H9 (cell line): ENCODE measurements at regions not wholly inside any gene's neighbourhood (a gene's known extent, or its start where the extent isn't known, plus 50 kb on each side); places are given as distances from the start of the nearest gene placed in this dataset.
"Not testable (repeated sequence)": the region's sequence is repeated elsewhere in the genome, so short reads cannot be mapped to it uniquely, and the experiment has no call there.

ENCODE experiments used
- DNase-seq: peaks from one replicate; pipeline ENCODE4 v3.0.0-alpha.2; 2017
- H2AFZ ChIP-seq: one replicate; pipeline ENCODE4 v1.6.1; 2013; ENCODE audit warnings: mild to moderate bottlenecking, low read length, control low read depth, moderate library complexity
- H2AK5ac ChIP-seq: 2 replicates; pipeline ENCODE4 v1.6.1; 2013; ENCODE audit warnings: low read length, control low read depth, mixed read lengths; ENCODE audit not compliant: insufficient read length
- H2BK120ac ChIP-seq: one replicate; pipeline ENCODE4 v1.6.1; 2013; ENCODE audit warnings: low read depth, mild to moderate bottlenecking, low read length, control low read depth, inconsistent platforms; ENCODE audit not compliant: poor library complexity, severe bottlenecking
- H2BK12ac ChIP-seq: 2 replicates; pipeline ENCODE4 v1.6.1; 2013; ENCODE audit warnings: low read length, control low read depth, mixed read lengths, low read depth; ENCODE audit not compliant: insufficient read length
- H2BK15ac ChIP-seq: 2 replicates; pipeline ENCODE4 v1.6.1; 2013; ENCODE audit warnings: low read depth, low read length, control low read depth
- H2BK20ac ChIP-seq: one replicate; pipeline ENCODE4 v1.6.1; 2013; ENCODE audit warnings: low read depth, mild to moderate bottlenecking, low read length, control low read depth, inconsistent platforms; ENCODE audit not compliant: poor library complexity, severe bottlenecking
- H2BK5ac ChIP-seq: 2 replicates; pipeline ENCODE4 v1.6.1; 2013; ENCODE audit warnings: low read length, control low read depth, mixed read lengths; ENCODE audit not compliant: insufficient read length
- H3K14ac ChIP-seq: 2 replicates; pipeline ENCODE4 v1.6.1; 2013; ENCODE audit warnings: low read length, control low read depth; ENCODE audit not compliant: insufficient read depth
- H3K18ac ChIP-seq: 2 replicates; pipeline ENCODE4 v1.6.1; 2013; ENCODE audit warnings: low read depth, mild to moderate bottlenecking, mixed read lengths, low read length, control low read depth; ENCODE audit not compliant: insufficient read length
- H3K23ac ChIP-seq: 2 replicates; pipeline ENCODE4 v1.6.1; 2013; ENCODE audit warnings: low read length, control low read depth, mixed read lengths, low read depth; ENCODE audit not compliant: insufficient read length
- H3K23me2 ChIP-seq: 2 replicates; pipeline ENCODE4 v1.6.1; 2013; ENCODE audit warnings: low read depth, mild to moderate bottlenecking, mixed read lengths, low read length, control low read depth; ENCODE audit not compliant: insufficient read length, poor library complexity, severe bottlenecking
- H3K27ac ChIP-seq: 2 replicates; pipeline ENCODE4 v1.5.1; 2013; ENCODE audit warnings: low read length, control low read depth, mixed read lengths, low read depth; ENCODE audit not compliant: insufficient read length
- H3K27me3 ChIP-seq: 2 replicates; pipeline ENCODE4 v1.6.1; 2013; ENCODE audit warnings: low read length, control low read depth, inconsistent platforms; ENCODE audit not compliant: insufficient read depth
- H3K4ac ChIP-seq: 2 replicates; pipeline ENCODE4 v1.6.1; 2013; ENCODE audit warnings: low read depth, mild to moderate bottlenecking, control low read depth, inconsistent platforms, low read length, moderate library complexity
- H3K4me1 ChIP-seq: 2 replicates; pipeline ENCODE4 v1.6.1; 2013; ENCODE audit warnings: low read length, control low read depth, inconsistent platforms; ENCODE audit not compliant: insufficient read depth
- H3K4me2 ChIP-seq: 2 replicates; pipeline ENCODE4 v1.6.1; 2013; ENCODE audit warnings: low read length, control low read depth, mixed read lengths; ENCODE audit not compliant: insufficient read length, insufficient read depth
- H3K56ac ChIP-seq: 2 replicates; pipeline ENCODE4 v1.6.1; 2013; ENCODE audit warnings: low read depth, mild to moderate bottlenecking, mixed read lengths, low read length, control low read depth; ENCODE audit not compliant: insufficient read length
- H3K79me1 ChIP-seq: 2 replicates; pipeline ENCODE4 v1.6.1; 2013; ENCODE audit warnings: low read depth, mild to moderate bottlenecking, moderate library complexity, low read length, control low read depth, inconsistent platforms; ENCODE audit not compliant: insufficient read depth, poor library complexity, severe bottlenecking
- H3K79me2 ChIP-seq: 2 replicates; pipeline ENCODE4 v1.6.1; 2013; ENCODE audit warnings: low read length, control low read depth, inconsistent platforms; ENCODE audit not compliant: insufficient read depth
- H3K9ac ChIP-seq: 2 replicates; pipeline ENCODE4 v1.6.1; 2013; ENCODE audit warnings: low read length, control low read depth, mixed read lengths; ENCODE audit not compliant: insufficient read length; ENCODE audit errors: extremely low read depth
- H3K9me3 ChIP-seq: one replicate; pipeline ENCODE4 v1.6.1; 2013; ENCODE audit warnings: low read depth, low read length, inconsistent platforms; ENCODE audit not compliant: control insufficient read depth
- H3T11ph ChIP-seq: one replicate; pipeline ENCODE4 v1.6.1; 2013; ENCODE audit warnings: mild to moderate bottlenecking, low read length, control low read depth, inconsistent platforms
- H4K20me1 ChIP-seq: one replicate; pipeline ENCODE4 v1.6.1; 2013; ENCODE audit not compliant: control insufficient read depth, insufficient read length, insufficient read depth
- H4K5ac ChIP-seq: 2 replicates; pipeline ENCODE4 v1.6.1; 2013; ENCODE audit warnings: low read depth, mild to moderate bottlenecking, mixed read lengths, low read length, control low read depth; ENCODE audit not compliant: insufficient read length
- H4K8ac ChIP-seq: replicated peaks from 2 replicates; pipeline ENCODE4 v1.6.1; 2013; ENCODE audit warnings: low read length, control low read depth, mixed read lengths, low read depth; ENCODE audit not compliant: insufficient read length
- H4K91ac ChIP-seq: 2 replicates; pipeline ENCODE4 v1.6.1; 2013; ENCODE audit warnings: low read depth, mild to moderate bottlenecking, moderate library complexity, mixed read lengths, low read length, control low read depth; ENCODE audit not compliant: insufficient read length
- H3K27ac Mint-ChIP-seq, 3 experiments: 2 replicates in 2 of 3; 3 replicates in 1 of 3; pipeline ENCODE4 v1.8.0; 2020 to 2021; ENCODE audit warnings: mixed read lengths in 3 of 3, mild to moderate bottlenecking in 1 of 3, moderate library complexity in 1 of 3
- H3K27me3 Mint-ChIP-seq: 2 replicates; pipeline ENCODE4 v1.8.0; 2021; ENCODE audit warnings: low read depth, mild to moderate bottlenecking, moderate library complexity, mixed read lengths
- H3K36me3 Mint-ChIP-seq, 3 experiments: 2 replicates in 2 of 3; 3 replicates in 1 of 3; pipeline ENCODE4 v1.8.0; 2020 to 2021; ENCODE audit warnings: low read depth in 3 of 3, mixed read lengths in 3 of 3; ENCODE audit not compliant: insufficient read depth in 1 of 3
- H3K4me1 Mint-ChIP-seq, 2 experiments: 2 replicates each; pipeline ENCODE4 v1.8.0; 2020; ENCODE audit warnings: mixed read lengths in 2 of 2
- H3K4me3 Mint-ChIP-seq, 2 experiments: 2 replicates in 1 of 2; 3 replicates in 1 of 2; pipeline ENCODE4 v1.8.0; 2020 to 2021; ENCODE audit warnings: mild to moderate bottlenecking in 2 of 2, mixed read lengths in 2 of 2, moderate library complexity in 1 of 2
- H3K9me3 Mint-ChIP-seq, 2 experiments: 2 replicates in 1 of 2; 3 replicates in 1 of 2; pipeline ENCODE4 v1.8.0; 2020; ENCODE audit warnings: mild to moderate bottlenecking in 2 of 2, mixed read lengths in 2 of 2, moderate library complexity in 1 of 2
- WGBS: extraction: QIAGEN DNeasy Blood & Tissue Kit; methylation state at CpG from one replicate; pipeline ENCODE4 v1.1.7; 2013; ENCODE audit warnings: missing lambda C conversion rate, low lambda C conversion rate, mixed read lengths; ENCODE audit not compliant: insufficient read length; ENCODE audit errors: extremely low coverage; 5-methylcytosine and 5-hydroxymethylcytosine counted together

DNA sequence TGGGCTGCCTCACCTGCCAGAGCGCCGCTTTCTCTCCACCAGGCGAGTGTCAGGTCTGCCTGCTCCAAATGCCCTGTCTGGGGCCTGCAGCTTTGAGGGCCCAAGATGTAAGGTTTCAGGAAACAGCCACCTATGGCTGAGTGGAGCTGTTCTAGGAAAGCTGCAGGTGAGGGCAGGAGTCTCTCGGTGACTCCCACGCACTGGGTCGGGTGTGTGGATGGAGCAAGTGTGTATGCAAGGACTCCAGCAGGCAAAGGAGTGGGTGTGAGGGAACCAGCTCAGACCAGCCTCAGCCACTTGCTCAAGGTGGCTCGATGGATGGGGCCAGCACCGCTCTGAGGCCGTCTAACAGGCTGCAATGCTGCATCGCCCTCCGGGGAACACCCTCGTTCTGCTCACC lies 123.7 kb downstream of the LIMS4 start:
- H3K79me1 ChIP-seq, H2BK20ac ChIP-seq, H3K36me3 Mint-ChIP-seq, H3K27me3 ChIP-seq, H3K9me3 ChIP-seq, H3K4ac ChIP-seq, H3K27ac Mint-ChIP-seq, H3K4me1 ChIP-seq, H3K23me2 ChIP-seq, H3K14ac ChIP-seq, H3K9ac ChIP-seq, H3K27ac ChIP-seq, H2BK12ac ChIP-seq, H3K56ac ChIP-seq, H3K4me2 ChIP-seq, H3T11ph ChIP-seq, H4K5ac ChIP-seq, H4K8ac ChIP-seq, H3K23ac ChIP-seq, H3K4me3 Mint-ChIP-seq, H3K27me3 Mint-ChIP-seq, H2BK5ac ChIP-seq, H2AK5ac ChIP-seq, H3K18ac ChIP-seq, H3K4me1 Mint-ChIP-seq, H3K79me2 ChIP-seq, H3K9me3 Mint-ChIP-seq, H4K20me1 ChIP-seq, H4K91ac ChIP-seq, H2AFZ ChIP-seq, DNase-seq, H2BK15ac ChIP-seq, H2BK120ac ChIP-seq: not testable (repeated sequence)
- WGBS: no CpG with 5 or more reads among the region's 12 CpGs

DNA sequence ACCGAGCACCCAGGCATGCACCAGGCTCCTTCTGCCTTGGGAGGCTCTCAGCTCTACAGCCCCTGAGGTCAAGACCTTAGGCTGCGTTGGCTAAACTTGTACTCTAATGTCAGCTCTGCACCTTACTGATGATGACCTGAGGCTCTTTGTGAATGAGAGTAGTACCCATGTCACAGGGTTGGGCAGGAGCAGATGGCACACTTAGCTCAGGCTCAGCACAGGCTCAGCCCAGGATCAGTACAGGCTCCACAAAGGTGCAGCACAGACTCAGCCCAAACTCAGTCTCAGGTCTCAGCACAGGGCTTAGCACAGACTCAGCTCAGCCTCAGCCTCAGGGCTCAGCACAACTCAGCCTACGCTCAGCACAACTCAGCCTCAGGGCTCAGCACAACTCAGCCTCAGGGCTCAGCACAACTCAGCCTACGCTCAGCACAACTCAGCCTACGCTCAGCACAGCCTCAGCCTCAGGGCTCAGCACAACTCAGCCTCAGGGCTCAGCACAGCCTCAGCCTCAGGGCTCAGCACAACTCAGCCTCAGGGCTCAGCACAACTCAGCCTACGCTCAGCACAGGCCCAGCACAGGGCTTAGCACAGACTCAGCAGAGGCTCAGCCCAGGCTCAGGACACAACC lies 128.1 kb downstream of the LIMS4 start:
- H2BK15ac ChIP-seq, H4K91ac ChIP-seq, H3K14ac ChIP-seq, H3K56ac ChIP-seq, H4K5ac ChIP-seq, H3K9ac ChIP-seq, H3K27ac ChIP-seq, H2AFZ ChIP-seq, H3K4me2 ChIP-seq, H3K27me3 ChIP-seq, H3K4me1 ChIP-seq, H3K4me1 Mint-ChIP-seq, H3K27me3 Mint-ChIP-seq, H2BK120ac ChIP-seq, H3K36me3 Mint-ChIP-seq, H3K9me3 ChIP-seq, H3K4ac ChIP-seq, H3K23me2 ChIP-seq, H2BK5ac ChIP-seq, H2AK5ac ChIP-seq, H2BK12ac ChIP-seq, H3K27ac Mint-ChIP-seq, H2BK20ac ChIP-seq, H4K20me1 ChIP-seq, H3T11ph ChIP-seq, H3K4me3 Mint-ChIP-seq, H3K79me2 ChIP-seq, H4K8ac ChIP-seq, H3K79me1 ChIP-seq, H3K23ac ChIP-seq, H3K9me3 Mint-ChIP-seq, H3K18ac ChIP-seq: not testable (repeated sequence)
- peak; percentile 1 for DNase-seq
- no CpG with 5 or more reads among the region's 6 CpGs for WGBS
